ENCODE measurements at regions not wholly inside any gene's neighbourhood (a gene's known extent, or its start where the extent isn't known, plus 50 kb on each side); places are given as distances from the start of the nearest gene placed in this dataset.

- TF ChIP-seq EZH2 (IDR thresholded peaks at IDR 0.05; ENCODE audit: borderline replicate concordance, low read length) (no peak), CTCF (conservative IDR thresholded peaks at IDR 0.05 in 1 of 2, IDR thresholded peaks at IDR 0.05 in 1 of 2; ENCODE audit: extremely low read depth in 1 of 2, insufficient read depth in 1 of 2, low read depth in 1 of 2, low read length in 2 of 2) (no peak)
Observed at GRCh38 chr2:172215172-172215935, 112.7 kb upstream of the DLX2 start.
